ENCODE measurements at regions not wholly inside any gene's neighbourhood (a gene's known extent, or its start where the extent isn't known, plus 50 kb on each side); places are given as distances from the start of the nearest gene placed in this dataset.

GRCh38 chr14:104421892-104422828 lies 157.4 kb upstream of the C14orf180 start:
- no peaks in the 10 kb centered on the region for H3K79me2 ChIP-seq (ENCODE audit: insufficient read depth, low read length)
- CTCF ChIA-PET: no interaction called here
- H3K4me3 ChIP-seq (replicated peaks in 1 of 2; ENCODE audit: low read depth in 1 of 2, low read length in 2 of 2): no peak overlapping the region
- RAD21 ChIA-PET (ENCODE audit: low non-redundant PET in 1 of 2, low total read pairs in 2 of 2, uncharacterized antibody in 2 of 2, unreplicated experiment in 2 of 2): no interaction called here
- DNase-seq (ENCODE audit: low read depth, low spot score): no peak
- no peak overlapping the region for H3K9ac ChIP-seq (ENCODE audit: low read length)
- H3K9me3 ChIP-seq (ENCODE audit: control insufficient read depth in 1 of 2, insufficient read depth in 1 of 2, low read depth in 1 of 2, low read length in 2 of 2): no peaks in the 10 kb centered on the region
- H3K27me3 ChIP-seq (ENCODE audit: insufficient read depth, low read length): no peaks in the 10 kb centered on the region
- no peak for ATAC-seq
- intact Hi-C loops (cut with micrococcal nuclease): no loop called here
- no peaks in the 10 kb centered on the region for H3K36me3 ChIP-seq (ENCODE audit: control insufficient read depth in 1 of 2, insufficient read depth in 2 of 2, low read length in 2 of 2)
- POLR2A ChIA-PET: no interaction called here
- no peaks in the 10 kb centered on the region for H3K4me1 ChIP-seq (ENCODE audit: control insufficient read depth in 1 of 2, insufficient read depth in 2 of 2, low read length in 2 of 2)
- no TSS peak for BruUV-seq (replicated peaks)
- no peaks in the 10 kb centered on the region for H4K20me1 ChIP-seq (ENCODE audit: insufficient read depth)
- H3K27ac ChIP-seq (ENCODE audit: low read depth, low read length): no peak overlapping the region
- no peak for TF ChIP-seq TCF7L2 (IDR thresholded peaks at IDR 0.05; ENCODE audit: borderline replicate concordance, extremely low read depth, insufficient read depth, insufficient read length)
- TF ChIP-seq CEBPB (IDR thresholded peaks at IDR 0.05; ENCODE audit: low read depth): no peak
- TF ChIP-seq ZBTB33 (IDR thresholded peaks at IDR 0.05; ENCODE audit: extremely low read depth, insufficient replicate concordance, low read length): no peak
- TF ChIP-seq ATF3 (IDR thresholded peaks at IDR 0.05): no peak
- no peak for TF ChIP-seq SIN3A (IDR thresholded peaks at IDR 0.05; ENCODE audit: low read depth)
- TF ChIP-seq JUND (IDR thresholded peaks at IDR 0.05): no peak
- no peak for TF ChIP-seq EGR1 (IDR thresholded peaks at IDR 0.05; ENCODE audit: low read depth)
- TF ChIP-seq YY1 (IDR thresholded peaks at IDR 0.05; ENCODE audit: extremely low read depth, insufficient replicate concordance, low read depth, low read length): no peak
- no peak for TF ChIP-seq POLR2A (IDR thresholded peaks at IDR 0.05; ENCODE audit: borderline replicate concordance, extremely low read depth, insufficient read depth, insufficient read length)
- TF ChIP-seq ZNF274 (IDR thresholded peaks at IDR 0.05; ENCODE audit: low read depth, low read length): no peak
- TF ChIP-seq ZFX (IDR thresholded peaks at IDR 0.05): no peak
- TF ChIP-seq FOSL1 (IDR thresholded peaks at IDR 0.05; ENCODE audit: low read depth): no peak
- no peak for TF ChIP-seq EZH2 (IDR thresholded peaks at IDR 0.05)
- TF ChIP-seq RAD21 (IDR thresholded peaks at IDR 0.05; ENCODE audit: low read depth): no peak
- H3K4me2 ChIP-seq (ENCODE audit: low read length): no peak overlapping the region
- H2AFZ ChIP-seq (ENCODE audit: low read depth, low read length, poor library complexity, severe bottlenecking): no peak overlapping the region
- H3K9me2 ChIP-seq (ENCODE audit: insufficient read depth): no peaks in the 10 kb centered on the region
